ENCODE measurements at regions not wholly inside any gene's neighbourhood (a gene's known extent, or its start where the extent isn't known, plus 50 kb on each side); places are given as distances from the start of the nearest gene placed in this dataset.
"Not testable (repeated sequence)": the region's sequence is repeated elsewhere in the genome, so short reads cannot be mapped to it uniquely, and the experiment has no call there.

- DNase-seq (ENCODE audit: low spot score) = not testable (repeated sequence)
Observed at GRCh38 chr11:67940440-67940839, 63.5 kb downstream of the UNC93B1 start.

GRCh38 chr11:67938964-67939363, 64.9 kb downstream of the UNC93B1 start:
- not testable (repeated sequence) for DNase-seq (ENCODE audit: low spot score)

- DNase-seq (ENCODE audit: low spot score) = not testable (repeated sequence)
Observed at GRCh38 chr11:67938371-67938770, 65.5 kb downstream of the UNC93B1 start.

DNA sequence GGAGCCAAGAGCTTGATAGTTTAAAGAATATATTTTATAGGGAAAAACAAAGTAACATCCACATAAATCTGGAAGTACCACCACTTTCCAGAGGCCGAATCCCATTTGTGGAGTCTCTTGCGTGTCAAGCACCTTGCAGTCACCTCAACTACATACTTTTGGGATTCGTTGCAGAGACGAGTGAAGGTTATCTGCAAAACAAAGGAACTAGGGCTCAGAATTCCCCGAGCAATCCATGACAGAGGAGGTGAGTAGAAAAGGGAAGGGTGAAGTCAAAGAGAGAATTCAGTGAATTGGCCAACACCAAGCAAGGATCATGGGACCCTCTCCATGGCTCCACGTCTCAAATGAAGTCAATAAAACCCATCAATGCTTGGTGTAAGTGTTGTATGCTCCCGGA, 80.3 kb downstream of the UNC93B1 start:
- DNase-seq (ENCODE audit: low spot score) = not testable (repeated sequence)

DNA sequence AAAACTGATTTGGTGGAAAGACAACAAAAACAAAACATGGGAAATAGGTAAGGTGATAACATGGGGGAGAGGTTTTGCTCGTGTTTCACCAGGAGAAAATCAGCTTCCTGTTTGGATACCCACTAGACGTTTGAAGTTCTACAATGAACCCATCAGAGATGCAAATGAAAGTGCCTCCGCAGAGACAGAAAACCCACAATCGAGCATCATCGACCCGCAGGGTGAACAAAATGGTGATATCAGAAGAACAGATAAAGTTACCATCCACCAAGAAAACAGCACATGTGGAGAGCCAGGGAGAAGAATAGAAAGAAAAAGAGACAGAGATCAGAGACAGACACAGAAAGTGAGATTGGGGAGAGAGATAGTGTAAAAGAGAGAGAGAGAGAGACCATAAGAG, 83.4 kb downstream of the UNC93B1 start:
- DNase-seq (ENCODE audit: low spot score) = not testable (repeated sequence)

- not testable (repeated sequence) for DNase-seq (ENCODE audit: low spot score)
Observed at GRCh38 chr11:67912184-67912583, 91.7 kb downstream of the UNC93B1 start.

GRCh38 chr11:67911211-67911610, 92.7 kb downstream of the UNC93B1 start:
- not testable (repeated sequence) for DNase-seq (ENCODE audit: low spot score)

DNA sequence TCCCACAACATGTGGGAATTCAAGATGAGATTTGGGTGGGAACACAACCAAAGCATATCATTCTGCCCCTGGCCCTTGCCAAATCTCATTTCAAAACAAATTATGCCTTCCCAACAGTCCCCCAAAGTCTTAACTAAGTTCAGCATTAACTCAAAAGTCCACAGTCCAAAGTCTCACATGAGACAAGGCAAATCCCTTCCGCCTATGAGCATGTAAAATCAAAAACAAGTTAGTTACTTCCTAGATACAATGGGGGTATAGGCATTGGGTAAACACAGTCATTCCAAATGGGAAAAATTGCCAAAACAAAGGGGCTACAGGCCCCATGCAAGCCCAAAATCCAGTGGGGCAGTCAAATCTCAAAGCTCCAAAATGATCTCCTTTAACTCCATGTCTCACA, 93.1 kb downstream of the UNC93B1 start:
- not testable (repeated sequence) for DNase-seq (ENCODE audit: low spot score)

DNA sequence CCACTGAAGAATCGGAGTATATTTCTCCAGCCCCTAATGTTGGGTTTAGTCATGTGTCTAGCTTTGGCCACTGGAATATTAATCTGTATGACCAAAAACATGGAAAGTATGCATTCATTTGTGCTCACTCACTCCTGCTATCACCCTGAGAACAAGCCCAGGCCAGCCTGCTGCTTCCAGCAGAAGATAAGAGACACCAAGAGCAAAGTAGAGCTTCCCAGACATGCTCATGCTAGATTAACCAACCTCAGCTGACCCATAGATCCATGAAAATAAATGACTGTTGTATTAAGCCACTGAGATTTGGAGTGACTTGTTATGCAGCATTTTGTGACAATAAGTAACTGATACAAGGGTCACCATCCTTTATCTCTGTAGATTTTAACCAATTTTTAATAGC, 96.9 kb downstream of the UNC93B1 start:
- not testable (repeated sequence) for DNase-seq (ENCODE audit: low spot score)

DNA sequence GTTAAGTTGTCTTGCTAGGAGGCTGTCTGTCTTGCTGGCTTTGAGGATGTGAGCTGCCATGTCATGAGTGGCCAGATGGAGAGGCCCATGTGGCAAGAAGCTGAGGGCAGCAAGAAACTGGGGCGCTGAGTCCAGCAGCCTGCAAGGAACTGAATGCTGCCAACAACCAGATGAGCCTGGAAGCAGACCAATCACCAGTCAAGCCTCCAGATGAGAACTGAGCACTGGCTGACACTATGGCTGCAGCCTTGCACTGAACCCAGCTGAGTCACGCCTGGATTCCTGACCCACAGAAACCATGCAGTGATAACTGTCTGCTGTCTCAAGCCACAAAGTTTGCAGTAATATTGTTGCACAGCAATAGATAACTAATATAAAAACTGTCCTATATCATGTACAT, 104.4 kb downstream of the UNC93B1 start:
- peak; percentile 30 for DNase-seq (ENCODE audit: low spot score)

GRCh38 chr11:67893487-67893886, 110.4 kb downstream of the UNC93B1 start:
- DNase-seq (ENCODE audit: low spot score) = not testable (repeated sequence)

DNA sequence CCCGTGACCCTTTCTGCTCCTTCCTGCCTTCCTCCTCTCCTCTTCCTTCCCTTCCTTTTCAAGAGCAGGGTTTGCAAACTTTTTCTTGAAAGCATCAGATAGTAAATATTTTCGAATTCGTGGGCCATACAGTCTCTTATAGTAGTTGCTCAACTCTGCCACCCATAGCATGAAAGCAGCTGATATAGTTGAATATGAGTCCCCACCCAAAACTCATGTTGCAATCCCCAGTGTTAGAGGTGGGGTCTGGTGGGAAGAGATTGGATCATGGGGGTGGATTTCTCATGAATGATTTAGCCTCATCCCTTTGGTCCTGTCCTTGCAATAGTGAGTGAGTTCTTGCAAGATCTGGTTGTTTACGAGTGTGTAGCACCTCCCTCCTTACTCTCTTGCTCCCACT, 114.3 kb downstream of the UNC93B1 start:
- DNase-seq (ENCODE audit: low spot score) = not testable (repeated sequence)

DNA sequence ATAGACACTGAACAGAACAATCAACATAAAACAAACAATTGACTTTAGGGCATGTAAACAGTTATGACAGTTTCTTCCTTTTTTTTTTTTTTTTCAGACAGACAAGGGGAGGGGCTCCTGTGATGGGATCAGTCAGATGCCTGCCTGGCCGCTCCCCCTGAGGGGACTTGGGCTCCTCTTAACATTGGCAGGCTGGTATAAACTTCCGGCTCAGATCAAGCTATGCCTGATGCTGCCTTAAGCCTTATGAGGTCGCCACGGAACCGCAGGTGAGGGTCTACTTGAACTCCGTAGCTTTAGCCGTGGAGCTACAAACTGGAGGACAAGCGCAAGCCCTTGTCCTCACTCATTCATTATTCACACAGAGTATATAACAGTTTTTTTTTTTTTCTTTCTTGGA, 115.8 kb downstream of the UNC93B1 start:
- DNase-seq (ENCODE audit: low spot score) = not testable (repeated sequence)

- DNase-seq (ENCODE audit: low spot score) = not testable (repeated sequence)
Observed at GRCh38 chr11:67886672-67887071, 117.2 kb downstream of the UNC93B1 start.

GRCh38 chr11:67886207-67886606, 117.7 kb downstream of the UNC93B1 start:
- DNase-seq (ENCODE audit: low spot score) = not testable (repeated sequence)

DNA sequence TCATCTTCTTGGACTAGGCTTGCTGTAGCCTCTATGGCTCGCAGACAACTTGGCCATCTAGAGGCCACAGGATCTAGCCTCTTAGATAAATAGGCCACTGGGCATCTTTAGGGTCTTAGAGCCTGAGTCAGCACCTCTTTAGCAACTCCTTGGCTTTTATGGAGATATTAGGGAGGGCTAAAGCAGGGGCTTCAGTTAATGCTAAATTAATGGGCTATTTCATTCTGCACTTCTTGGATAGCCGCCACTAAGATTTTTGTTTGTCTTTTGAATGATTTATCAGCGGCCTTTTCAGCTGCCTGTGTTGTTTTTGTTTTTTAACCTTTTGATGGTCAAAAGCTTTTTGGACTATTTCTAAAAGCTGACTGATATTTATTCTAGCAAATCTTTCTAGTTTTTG, 118.3 kb downstream of the UNC93B1 start:
- not testable (repeated sequence) for DNase-seq (ENCODE audit: low spot score)

DNA sequence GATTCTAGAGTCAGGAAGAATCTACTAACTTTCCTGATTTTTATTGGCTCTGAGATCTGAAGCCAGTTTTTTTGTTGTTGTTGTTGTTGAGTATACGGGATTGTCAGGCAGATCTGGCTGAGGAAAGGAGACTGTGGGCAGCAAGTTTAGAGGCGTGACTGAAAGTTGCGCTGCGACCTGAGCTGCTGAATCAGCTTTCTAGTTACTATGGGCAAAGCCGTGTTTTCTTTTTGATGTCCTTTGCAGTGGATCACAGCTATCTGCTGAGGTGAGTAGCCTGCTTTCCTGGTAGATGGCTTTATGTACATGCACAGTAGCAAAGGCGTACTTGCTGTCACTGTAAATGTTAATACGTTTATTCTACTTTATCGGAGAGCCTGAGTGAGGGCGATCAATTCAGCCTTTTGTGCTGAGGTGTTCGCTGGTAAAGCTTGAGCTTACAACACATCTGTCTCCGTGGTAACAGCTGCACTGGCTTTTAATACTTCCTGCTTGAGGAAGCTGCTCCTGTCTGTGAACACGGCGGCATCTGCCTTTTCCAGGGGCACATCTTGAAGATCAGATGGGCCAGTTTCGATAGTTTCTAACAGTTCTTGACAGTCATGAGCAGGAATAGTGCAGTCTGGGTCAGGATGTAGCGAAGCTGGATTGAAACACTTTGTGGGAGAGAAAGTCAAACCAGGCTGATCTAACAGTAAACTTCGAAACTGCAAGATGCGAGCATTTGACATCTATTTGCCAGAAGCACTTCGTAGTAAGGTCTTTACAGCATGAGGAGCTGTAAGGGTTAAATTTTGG, 118.9 kb downstream of the UNC93B1 start:
- DNase-seq (ENCODE audit: low spot score) = not testable (repeated sequence)

GRCh38 chr11:67884073-67884757, 119.7 kb downstream of the UNC93B1 start:
- DNase-seq (ENCODE audit: low spot score) = not testable (repeated sequence)

GRCh38 chr11:67882304-67882703, 121.6 kb downstream of the UNC93B1 start:
- not testable (repeated sequence) for DNase-seq (ENCODE audit: low spot score)

DNA sequence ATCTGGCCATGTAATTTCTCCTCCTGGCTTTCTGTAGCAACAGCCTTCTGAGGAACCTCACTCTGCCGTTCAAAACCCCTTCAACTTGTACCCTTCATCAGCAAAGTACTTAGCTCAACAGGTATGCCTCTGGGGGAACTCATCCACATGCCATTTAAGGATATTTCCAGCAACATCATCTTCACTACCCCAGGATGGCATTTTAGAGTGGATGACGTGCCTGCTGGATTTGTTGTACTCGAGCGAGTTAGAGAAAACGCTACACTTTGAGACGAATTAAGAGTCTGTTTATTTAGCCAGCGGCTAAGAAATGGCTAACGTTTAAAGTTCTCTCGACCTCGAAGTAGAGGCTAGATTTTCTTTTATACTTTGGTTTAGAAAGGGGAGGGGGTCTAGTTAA, 122.1 kb downstream of the UNC93B1 start:
- DNase-seq (ENCODE audit: low spot score) = not testable (repeated sequence)

GRCh38 chr11:67880594-67881196, 123.2 kb downstream of the UNC93B1 start:
- DNase-seq (ENCODE audit: low spot score) = not testable (repeated sequence)

DNA sequence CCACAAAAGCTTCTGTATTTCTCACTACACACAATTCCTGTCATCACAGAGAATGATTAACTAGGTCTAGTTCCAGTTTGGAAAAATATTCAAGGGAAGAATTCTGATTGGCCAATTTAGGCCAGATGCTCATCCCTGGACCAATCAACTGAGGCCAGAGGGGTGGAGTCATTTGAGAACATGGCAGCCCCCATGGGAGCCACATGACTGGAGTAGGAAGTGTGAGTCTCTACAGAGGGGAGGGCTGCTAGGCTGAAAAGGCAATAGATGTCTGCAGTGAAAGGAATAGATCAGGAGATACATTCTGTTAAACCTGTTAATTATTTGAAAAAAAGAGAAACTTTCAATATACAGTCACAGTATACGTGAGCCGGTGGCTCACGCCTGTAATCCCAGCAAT, 125.2 kb downstream of the UNC93B1 start:
- DNase-seq (ENCODE audit: low spot score) = not testable (repeated sequence)

- not testable (repeated sequence) for DNase-seq (ENCODE audit: low spot score)
Observed at GRCh38 chr11:67877316-67877715, 126.6 kb downstream of the UNC93B1 start.
